ENCODE measurements at regions not wholly inside any gene's neighbourhood (a gene's known extent, or its start where the extent isn't known, plus 50 kb on each side); places are given as distances from the start of the nearest gene placed in this dataset.

DNA sequence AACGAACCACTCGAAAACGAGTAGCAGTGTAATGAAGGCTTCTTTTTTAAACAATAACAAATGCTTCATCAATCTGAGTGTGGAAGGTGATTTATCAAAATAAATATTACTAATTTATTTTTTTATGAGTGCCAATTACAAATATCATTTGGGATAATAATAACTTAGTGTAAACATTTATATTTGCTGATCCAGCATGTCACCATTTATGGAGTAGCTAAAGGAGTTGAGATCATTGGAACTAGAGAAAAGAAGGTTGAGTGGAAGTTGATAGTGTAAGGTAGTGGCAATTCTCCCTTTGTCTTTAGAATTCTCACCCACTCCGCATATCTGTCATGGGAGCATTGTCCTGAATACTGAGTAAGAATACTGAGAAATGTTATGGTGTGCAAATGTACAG is 67.1 kb upstream of the KIF26B start:
- H3K36me3 Mint-ChIP-seq (ENCODE audit: insufficient read depth), result peaks cover 10% of the 10 kb centered on the region
- no peak for DNase-seq (ENCODE audit: low spot score, unreplicated experiment)
- no peaks in the 10 kb centered on the region for H3K9me3 Mint-ChIP-seq (ENCODE audit: low read depth)
- no peak overlapping the region for H3K27ac Mint-ChIP-seq
- peaks cover 2% of the 10 kb centered on the region for H3K4me1 Mint-ChIP-seq (ENCODE audit: low read depth)
- TF ChIP-seq, protein P1, sequence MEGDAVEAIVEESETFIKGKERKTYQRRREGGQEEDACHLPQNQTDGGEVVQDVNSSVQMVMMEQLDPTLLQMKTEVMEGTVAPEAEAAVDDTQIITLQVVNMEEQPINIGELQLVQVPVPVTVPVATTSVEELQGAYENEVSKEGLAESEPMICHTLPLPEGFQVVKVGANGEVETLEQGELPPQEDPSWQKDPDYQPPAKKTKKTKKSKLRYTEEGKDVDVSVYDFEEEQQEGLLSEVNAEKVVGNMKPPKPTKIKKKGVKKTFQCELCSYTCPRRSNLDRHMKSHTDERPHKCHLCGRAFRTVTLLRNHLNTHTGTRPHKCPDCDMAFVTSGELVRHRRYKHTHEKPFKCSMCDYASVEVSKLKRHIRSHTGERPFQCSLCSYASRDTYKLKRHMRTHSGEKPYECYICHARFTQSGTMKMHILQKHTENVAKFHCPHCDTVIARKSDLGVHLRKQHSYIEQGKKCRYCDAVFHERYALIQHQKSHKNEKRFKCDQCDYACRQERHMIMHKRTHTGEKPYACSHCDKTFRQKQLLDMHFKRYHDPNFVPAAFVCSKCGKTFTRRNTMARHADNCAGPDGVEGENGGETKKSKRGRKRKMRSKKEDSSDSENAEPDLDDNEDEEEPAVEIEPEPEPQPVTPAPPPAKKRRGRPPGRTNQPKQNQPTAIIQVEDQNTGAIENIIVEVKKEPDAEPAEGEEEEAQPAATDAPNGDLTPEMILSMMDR (IDR thresholded peaks at IDR 0.05; ENCODE audit: unreplicated experiment), result no peak
- H3K27me3 Mint-ChIP-seq, result no peaks in the 10 kb centered on the region
- no peak overlapping the region for H3K4me3 Mint-ChIP-seq (ENCODE audit: low read depth)

GRCh38 chr1:245086389-245086969 is 68.3 kb upstream of the KIF26B start:
- no peak overlapping the region for H3K27ac Mint-ChIP-seq
- no peak for DNase-seq (ENCODE audit: low spot score, unreplicated experiment)

GRCh38 chr1:245085508-245086095 is 69.2 kb upstream of the KIF26B start:
- Mint-ChIP-seq H3K36me3 (ENCODE audit: insufficient read depth) (peaks cover 16% of the 10 kb centered on the region), H3K4me1 (ENCODE audit: low read depth) (no peaks in the 10 kb centered on the region), H3K4me3 (ENCODE audit: low read depth) (no peak overlapping the region), H3K9me3 (ENCODE audit: low read depth) (no peaks in the 10 kb centered on the region), H3K27me3 (no peaks in the 10 kb centered on the region), H3K27ac (no peak overlapping the region)
- TF ChIP-seq, protein P1 (IDR thresholded peaks at IDR 0.05; ENCODE audit: unreplicated experiment), result no peak
- DNase-seq (ENCODE audit: low spot score, unreplicated experiment), result no peak

More at GRCh38 chr1:245086389-245086969, 68.3 kb upstream of the KIF26B start:
- TF ChIP-seq, protein P1 (IDR thresholded peaks at IDR 0.05; ENCODE audit: unreplicated experiment), result no peak
- Mint-ChIP-seq H3K4me3 (ENCODE audit: low read depth) (no peak overlapping the region), H3K27me3 (no peaks in the 10 kb centered on the region), H3K36me3 (ENCODE audit: insufficient read depth) (peaks cover 16% of the 10 kb centered on the region), H3K4me1 (ENCODE audit: low read depth) (no peaks in the 10 kb centered on the region), H3K9me3 (ENCODE audit: low read depth) (no peaks in the 10 kb centered on the region)

DNA sequence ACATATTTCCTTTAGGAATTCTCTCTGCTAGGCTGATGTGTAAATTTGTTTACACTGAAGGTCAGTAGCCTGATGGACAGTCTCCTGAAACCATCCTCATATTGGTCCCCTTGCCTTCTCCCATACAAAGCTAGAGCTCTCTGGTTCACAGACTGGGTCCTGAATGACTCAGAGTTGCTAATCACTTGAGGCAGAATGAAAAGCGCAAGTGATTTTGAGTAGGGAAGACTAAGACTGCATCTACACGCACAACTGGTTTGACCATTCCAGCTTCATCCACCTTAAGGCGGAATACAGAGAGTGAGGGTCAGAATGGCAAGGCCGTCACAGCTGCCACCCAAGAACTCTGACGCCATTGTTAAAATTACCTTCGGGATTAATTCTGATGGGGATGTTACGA is 70.2 kb upstream of the KIF26B start:
- no peak for DNase-seq (ENCODE audit: low spot score, unreplicated experiment)
- Mint-ChIP-seq H3K27ac (no peak overlapping the region), H3K9me3 (ENCODE audit: low read depth) (no peaks in the 10 kb centered on the region), H3K36me3 (ENCODE audit: insufficient read depth) (peaks cover 16% of the 10 kb centered on the region), H3K4me3 (ENCODE audit: low read depth) (no peak overlapping the region), H3K27me3 (no peaks in the 10 kb centered on the region), H3K4me1 (ENCODE audit: low read depth) (no peaks in the 10 kb centered on the region)
- TF ChIP-seq, protein P1 (IDR thresholded peaks at IDR 0.05; ENCODE audit: unreplicated experiment), result no peak

- H3K27ac Mint-ChIP-seq, result no peak overlapping the region
- peaks cover 3% of the 10 kb centered on the region for H3K9me3 Mint-ChIP-seq (ENCODE audit: low read depth)
- peaks cover 14% of the 10 kb centered on the region for H3K36me3 Mint-ChIP-seq (ENCODE audit: insufficient read depth)
- H3K4me3 Mint-ChIP-seq (ENCODE audit: low read depth), result no peak overlapping the region
- DNase-seq (ENCODE audit: low spot score, unreplicated experiment), result no peak
- H3K4me1 Mint-ChIP-seq (ENCODE audit: low read depth), result peaks cover 3% of the 10 kb centered on the region
- TF ChIP-seq, protein P1 (IDR thresholded peaks at IDR 0.05; ENCODE audit: unreplicated experiment), result peak; percentile 66
- H3K27me3 Mint-ChIP-seq, result no peaks in the 10 kb centered on the region
These were observed 75.7 kb upstream of the KIF26B start for GRCh38 chr1:245079021-245079609.

All from progenitor cell of endocrine pancreas (in vitro differentiated cells).